ENCODE measurements at regions not wholly inside any gene's neighbourhood (a gene's known extent, or its start where the extent isn't known, plus 50 kb on each side); places are given as distances from the start of the nearest gene placed in this dataset.
"Not testable (repeated sequence)": the region's sequence is repeated elsewhere in the genome, so short reads cannot be mapped to it uniquely, and the experiment has no call there.

DNA sequence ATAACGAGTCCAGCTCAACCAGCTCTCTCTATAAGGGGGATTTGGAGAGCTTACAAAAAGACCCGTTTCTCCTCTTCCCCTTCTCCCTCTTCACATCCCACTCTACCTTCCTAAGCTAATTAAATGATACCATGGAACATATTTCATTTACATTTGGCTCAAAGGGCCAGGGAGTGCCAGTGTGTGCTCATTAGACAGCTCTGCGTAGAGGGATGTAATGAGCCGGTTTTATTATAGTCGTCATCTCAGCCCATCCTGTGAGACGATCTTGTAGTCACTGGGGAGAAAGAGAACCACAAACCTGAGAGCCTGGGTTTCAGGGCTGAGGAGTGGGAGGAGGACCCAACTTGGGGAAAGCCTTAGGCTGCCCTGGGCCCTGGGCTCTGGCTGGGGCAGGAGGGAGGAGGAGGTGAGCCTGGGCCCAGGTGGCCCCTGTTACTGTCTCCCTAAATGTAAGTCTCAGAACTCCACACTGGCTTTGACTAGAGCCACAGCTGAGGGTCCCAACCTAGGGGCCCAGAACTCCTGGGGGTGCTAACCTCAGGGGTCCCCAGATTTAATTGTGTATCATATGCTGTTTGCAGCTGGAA lies 354.6 kb downstream of the MATN1 start:
- H3K27ac ChIP-seq, result no peak overlapping the region
- H3K36me3 ChIP-seq (replicated peaks), result no peaks in the 10 kb centered on the region
- no peak overlapping the region for H3K4me3 ChIP-seq (ENCODE audit: low read depth, low read length)
- TF ChIP-seq, protein P1, sequence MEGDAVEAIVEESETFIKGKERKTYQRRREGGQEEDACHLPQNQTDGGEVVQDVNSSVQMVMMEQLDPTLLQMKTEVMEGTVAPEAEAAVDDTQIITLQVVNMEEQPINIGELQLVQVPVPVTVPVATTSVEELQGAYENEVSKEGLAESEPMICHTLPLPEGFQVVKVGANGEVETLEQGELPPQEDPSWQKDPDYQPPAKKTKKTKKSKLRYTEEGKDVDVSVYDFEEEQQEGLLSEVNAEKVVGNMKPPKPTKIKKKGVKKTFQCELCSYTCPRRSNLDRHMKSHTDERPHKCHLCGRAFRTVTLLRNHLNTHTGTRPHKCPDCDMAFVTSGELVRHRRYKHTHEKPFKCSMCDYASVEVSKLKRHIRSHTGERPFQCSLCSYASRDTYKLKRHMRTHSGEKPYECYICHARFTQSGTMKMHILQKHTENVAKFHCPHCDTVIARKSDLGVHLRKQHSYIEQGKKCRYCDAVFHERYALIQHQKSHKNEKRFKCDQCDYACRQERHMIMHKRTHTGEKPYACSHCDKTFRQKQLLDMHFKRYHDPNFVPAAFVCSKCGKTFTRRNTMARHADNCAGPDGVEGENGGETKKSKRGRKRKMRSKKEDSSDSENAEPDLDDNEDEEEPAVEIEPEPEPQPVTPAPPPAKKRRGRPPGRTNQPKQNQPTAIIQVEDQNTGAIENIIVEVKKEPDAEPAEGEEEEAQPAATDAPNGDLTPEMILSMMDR (IDR thresholded peaks at IDR 0.05; ENCODE audit: low read depth, low read length, missing control alignments), result no peak
- in situ Hi-C loops (cut with HindIII; ENCODE audit: low pct_ligation_motif_present, low sequenced_read_pairs), result no loop called here
- H3K27me3 ChIP-seq (replicated peaks), result no peaks in the 10 kb centered on the region
- no peak for DNase-seq

DNA sequence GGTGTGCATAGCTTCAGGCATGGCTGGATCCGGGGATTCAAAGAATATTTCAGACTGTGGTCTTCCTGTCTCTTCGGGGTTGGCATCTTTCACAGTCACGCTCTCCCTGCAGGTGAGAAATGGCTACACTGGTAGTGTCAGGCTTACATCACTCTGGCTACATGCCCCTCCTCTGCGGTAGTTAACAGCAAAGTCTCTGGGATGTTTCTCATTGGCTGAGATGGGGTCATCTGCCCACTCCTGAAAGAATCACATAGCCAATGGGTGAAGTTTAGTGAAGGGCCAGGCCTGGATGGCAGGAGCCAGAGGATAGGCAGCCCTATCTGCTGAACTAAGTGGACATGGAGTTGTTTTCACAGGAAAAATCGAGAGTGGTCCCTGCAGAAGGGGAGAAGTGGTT lies 356.5 kb downstream of the MATN1 start:
- TF ChIP-seq, protein P1 (IDR thresholded peaks at IDR 0.05; ENCODE audit: low read depth, low read length, missing control alignments), result no peak
- in situ Hi-C loops (cut with HindIII; ENCODE audit: low pct_ligation_motif_present, low sequenced_read_pairs), result no loop called here
- Histone ChIP-seq H3K27me3 (replicated peaks) (no peaks in the 10 kb centered on the region), H3K27ac (no peak overlapping the region), H3K36me3 (replicated peaks) (no peaks in the 10 kb centered on the region), H3K4me3 (ENCODE audit: low read depth, low read length) (no peak overlapping the region)
- no peak for DNase-seq

DNA sequence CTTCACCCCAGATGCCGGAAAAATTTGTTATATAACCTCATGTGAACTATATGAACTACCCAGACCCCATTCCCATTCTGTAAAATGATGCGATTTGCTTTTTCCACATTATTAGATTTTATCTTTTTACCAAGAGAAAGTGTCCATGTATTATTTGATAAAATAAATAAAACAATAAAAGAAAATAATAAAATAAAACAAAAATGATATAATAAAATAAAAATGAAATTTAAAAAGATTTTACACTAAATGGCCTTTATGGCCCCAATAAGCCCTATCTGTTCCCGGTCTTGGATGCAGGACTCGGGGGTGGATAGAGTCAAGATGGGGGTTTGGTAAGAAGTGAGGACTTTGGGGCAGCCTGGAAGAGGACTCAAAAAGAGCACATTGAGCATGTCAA lies 357.2 kb downstream of the MATN1 start:
- in situ Hi-C loops (cut with HindIII; ENCODE audit: low pct_ligation_motif_present, low sequenced_read_pairs), result no loop called here
- H3K27me3 ChIP-seq (replicated peaks), result no peaks in the 10 kb centered on the region
- TF ChIP-seq, protein P1 (IDR thresholded peaks at IDR 0.05; ENCODE audit: low read depth, low read length, missing control alignments), result no peak
- H3K4me3 ChIP-seq (ENCODE audit: low read depth, low read length), result no peak overlapping the region
- H3K36me3 ChIP-seq (replicated peaks), result no peaks in the 10 kb centered on the region
- H3K27ac ChIP-seq, result no peak overlapping the region
- no peak for DNase-seq

GRCh38 chr1:30365596-30365995 lies 357.8 kb downstream of the MATN1 start:
- in situ Hi-C loops (cut with HindIII; ENCODE audit: low pct_ligation_motif_present, low sequenced_read_pairs), result no loop called here
- TF ChIP-seq, protein P1 (IDR thresholded peaks at IDR 0.05; ENCODE audit: low read depth, low read length, missing control alignments), result no peak

GRCh38 chr1:30363031-30363430 lies 360.4 kb downstream of the MATN1 start:
- H3K4me3 ChIP-seq (ENCODE audit: low read depth, low read length), result no peak overlapping the region
- no peaks in the 10 kb centered on the region for H3K27me3 ChIP-seq (replicated peaks)
- no peaks in the 10 kb centered on the region for H3K36me3 ChIP-seq (replicated peaks)
- no peak overlapping the region for H3K27ac ChIP-seq
- in situ Hi-C loops (cut with HindIII; ENCODE audit: low pct_ligation_motif_present, low sequenced_read_pairs), result no loop called here
- no peak for DNase-seq
- TF ChIP-seq, protein P1 (IDR thresholded peaks at IDR 0.05; ENCODE audit: low read depth, low read length, missing control alignments), result no peak

More at GRCh38 chr1:30365596-30365995, 357.8 kb downstream of the MATN1 start:
- Histone ChIP-seq H3K27ac (no peak overlapping the region), H3K4me3 (ENCODE audit: low read depth, low read length) (no peak overlapping the region), H3K36me3 (replicated peaks) (no peaks in the 10 kb centered on the region), H3K27me3 (replicated peaks) (no peaks in the 10 kb centered on the region)
- DNase-seq, result no peak

DNA sequence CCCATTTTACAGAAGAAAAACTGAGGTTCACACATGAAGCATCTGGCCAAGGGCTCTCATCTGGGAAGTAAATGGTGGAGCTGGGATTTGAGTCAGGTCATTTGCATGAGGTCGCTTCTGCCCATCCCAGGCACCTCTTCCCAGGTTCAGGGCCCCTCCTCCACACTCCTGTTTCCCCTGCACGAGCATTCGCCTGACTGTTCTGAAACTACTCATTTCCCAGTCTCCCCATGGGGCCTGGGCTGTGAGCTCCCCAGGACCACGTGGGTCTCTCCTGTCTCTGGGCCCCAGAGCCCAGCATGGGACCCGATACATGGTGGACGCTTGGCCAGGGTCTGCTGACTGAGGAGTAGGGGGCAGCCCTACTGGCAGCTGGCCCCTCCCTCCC lies 360.8 kb downstream of the MATN1 start:
- no peaks in the 10 kb centered on the region for H3K27me3 ChIP-seq (replicated peaks)
- in situ Hi-C loops (cut with HindIII; ENCODE audit: low pct_ligation_motif_present, low sequenced_read_pairs), result no loop called here

DNA sequence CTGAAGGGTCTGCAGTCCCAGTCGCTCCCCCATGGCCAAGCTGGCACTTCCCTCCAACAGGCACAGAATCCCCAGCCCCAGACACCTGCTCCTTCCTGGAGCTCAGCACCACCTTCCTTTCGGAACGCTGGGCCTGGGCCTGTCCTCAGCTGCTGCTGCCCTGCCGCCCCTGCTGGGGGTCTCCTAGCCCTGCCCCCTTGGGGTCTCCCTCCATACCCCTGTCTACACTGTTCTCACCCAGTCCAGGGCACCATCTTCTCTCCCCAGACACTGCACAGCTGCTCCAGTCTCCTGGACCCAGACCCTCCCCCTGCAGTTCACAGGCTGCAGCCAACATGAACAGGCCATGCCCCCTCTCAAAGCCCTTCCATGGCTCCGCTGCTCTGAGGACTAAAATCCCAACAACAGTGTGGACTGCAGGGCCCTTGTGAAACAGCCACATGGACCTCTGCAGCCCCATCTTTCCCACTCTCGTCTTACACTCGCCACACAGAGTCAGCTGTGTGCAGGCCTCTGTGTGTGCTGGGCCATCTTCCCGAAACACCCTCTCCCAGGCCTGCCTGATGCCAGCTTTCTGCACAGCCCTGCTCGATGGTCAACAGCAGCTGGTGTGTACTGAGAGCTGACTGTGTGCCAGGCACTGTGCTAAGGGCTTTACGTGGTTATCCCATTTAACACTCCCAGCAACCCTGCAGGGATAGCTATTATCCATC lies 361.3 kb downstream of the MATN1 start:
- H3K27me3 ChIP-seq (replicated peaks); DNase-seq; H3K4me3 ChIP-seq (ENCODE audit: low read depth, low read length); H3K36me3 ChIP-seq (replicated peaks); H3K27ac ChIP-seq; in situ Hi-C loops (cut with HindIII; ENCODE audit: low pct_ligation_motif_present, low sequenced_read_pairs): not testable (repeated sequence)

More for the DNA sequence above, 360.8 kb downstream of the MATN1 start:
- H3K4me3 ChIP-seq (ENCODE audit: low read depth, low read length), result no peak overlapping the region
- no peak for DNase-seq
- H3K36me3 ChIP-seq (replicated peaks), result no peaks in the 10 kb centered on the region
- H3K27ac ChIP-seq, result no peak overlapping the region
- TF ChIP-seq, protein P1 (IDR thresholded peaks at IDR 0.05; ENCODE audit: low read depth, low read length, missing control alignments), result no peak
